GM13976 (cell line): ENCODE measurements at regions not wholly inside any gene's neighbourhood (a gene's known extent, or its start where the extent isn't known, plus 50 kb on each side); places are given as distances from the start of the nearest gene placed in this dataset.

Experiments
- DNase-seq: peaks from one replicate; pipeline ENCODE4 v3.0.0; 2012; ENCODE audit warnings: low spot score
- CTCF ChIP-seq: IDR thresholded peaks from 2 replicates; pipeline ENCODE4 v1.5.1; 2012; ENCODE audit warnings: borderline replicate concordance, mild to moderate bottlenecking; ENCODE audit not compliant: insufficient read depth; ENCODE audit errors: extremely low read depth, missing control alignments, control extremely low read depth
- in situ Hi-C: fragments of 300-500 bp; cut with MboI; formaldehyde crosslinking; loops from one replicate; pipeline ENCODE4 v1.12.0; 2022; ENCODE audit warnings: low sequenced_read_pairs, mixed read lengths, inconsistent platforms; ENCODE audit not compliant: unreplicated experiment

- in situ Hi-C loops: no loop called here
- DNase-seq: no peak
Observed at GRCh38 chr13:80458543-80458942, 117.6 kb upstream of the SPRY2 start.

GRCh38 chr13:80454245-80454644 is 113.3 kb upstream of the SPRY2 start:
- no peak for DNase-seq
- TF ChIP-seq CTCF: no peak
- in situ Hi-C loops: no loop called here

More at GRCh38 chr13:80458543-80458942, 117.6 kb upstream of the SPRY2 start:
- TF ChIP-seq CTCF: no peak

- DNase-seq: no peak
Observed at GRCh38 chr13:80452279-80452678, 111.4 kb upstream of the SPRY2 start.

GRCh38 chr13:80451641-80452040 is 110.7 kb upstream of the SPRY2 start:
- no peak for TF ChIP-seq CTCF
- no peak for DNase-seq
- in situ Hi-C loops: no loop called here

More at GRCh38 chr13:80452279-80452678, 111.4 kb upstream of the SPRY2 start:
- in situ Hi-C loops: no loop called here
- no peak for TF ChIP-seq CTCF

- TF ChIP-seq CTCF: no peak
- in situ Hi-C loops: no loop called here
- no peak for DNase-seq
Observed at GRCh38 chr13:80450386-80450785, 109.5 kb upstream of the SPRY2 start.

- DNase-seq: no peak
- in situ Hi-C loops: no loop called here
- TF ChIP-seq CTCF: no peak
Observed at GRCh38 chr13:80448725-80449124, 107.8 kb upstream of the SPRY2 start.

GRCh38 chr13:80447747-80448146 is 106.8 kb upstream of the SPRY2 start:
- no peak for DNase-seq
- TF ChIP-seq CTCF: no peak
- in situ Hi-C loops: no loop called here
